ENCODE measurements at regions not wholly inside any gene's neighbourhood (a gene's known extent, or its start where the extent isn't known, plus 50 kb on each side); places are given as distances from the start of the nearest gene placed in this dataset.
A peak's percentile ranks its signal among the peaks of the same experiment; 100 is the strongest.
"Not testable (repeated sequence)": the region's sequence is repeated elsewhere in the genome, so short reads cannot be mapped to it uniquely, and the experiment has no call there.

DNA sequence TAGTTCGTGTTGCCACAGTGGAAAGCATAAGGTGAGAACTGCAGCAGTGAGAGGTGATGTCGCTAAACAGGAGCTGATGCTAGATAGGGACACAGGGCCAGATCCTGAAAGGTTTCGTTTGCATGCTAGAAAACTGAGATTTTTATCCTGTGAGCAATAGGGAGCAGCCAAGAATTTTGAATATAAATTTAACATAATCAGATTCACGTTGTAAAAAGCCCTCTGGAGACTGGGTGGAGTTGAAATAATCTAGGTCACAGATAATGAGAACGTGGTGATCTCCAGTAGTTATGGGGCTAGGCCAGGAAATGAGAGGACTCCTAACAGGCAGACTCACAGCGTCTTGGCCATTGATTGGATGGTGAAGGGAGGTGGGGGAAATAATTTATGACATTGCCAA is 92.1 kb upstream of the IMMP2L start:
- Histone ChIP-seq H4K20me1 (no peaks in the 10 kb centered on the region), H3K9ac (no peak overlapping the region), H3K27ac (no peak overlapping the region), H3K4me2 (no peak overlapping the region), H3K9me3 (peaks cover 6% of the 10 kb centered on the region; the same call in 1 of the 2 replicates), H3K27me3 (no peaks in the 10 kb centered on the region), H3K4me1 (no peaks in the 10 kb centered on the region), H3K36me3 (no peaks in the 10 kb centered on the region), H3K4me3 (no peak overlapping the region)
- no peak for TF ChIP-seq Cebpa-rat (IDR thresholded peaks at IDR 0.05)

DNA sequence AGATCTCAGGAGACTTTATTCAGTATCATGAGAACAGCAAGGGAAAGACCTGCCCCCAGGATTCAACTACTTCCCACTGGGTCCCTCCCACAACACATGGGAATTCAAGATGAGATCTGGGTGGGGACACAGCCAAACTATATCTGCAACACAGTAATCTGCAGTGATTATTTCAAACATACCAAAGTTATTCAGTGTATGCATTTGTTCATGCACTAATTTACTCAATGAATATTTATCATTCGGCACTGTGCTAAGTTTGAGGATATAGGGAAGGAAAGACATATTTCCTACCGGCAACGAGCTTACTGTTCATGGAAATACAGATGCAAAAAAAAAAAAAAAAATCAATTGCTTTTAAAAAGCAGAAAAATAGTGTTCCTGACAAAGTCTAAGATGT is 91.6 kb upstream of the IMMP2L start:
- Histone ChIP-seq H3K27ac (no peak overlapping the region), H3K9ac (no peak overlapping the region), H3K9me3 (peaks cover 6% of the 10 kb centered on the region; the same call in 1 of the 2 replicates), H3K36me3 (no peaks in the 10 kb centered on the region), H3K27me3 (no peaks in the 10 kb centered on the region), H3K4me2 (no peak overlapping the region), H3K4me3 (no peak overlapping the region), H4K20me1 (no peaks in the 10 kb centered on the region), H3K4me1 (no peaks in the 10 kb centered on the region)
- TF ChIP-seq Cebpa-rat (IDR thresholded peaks at IDR 0.05), result no peak

DNA sequence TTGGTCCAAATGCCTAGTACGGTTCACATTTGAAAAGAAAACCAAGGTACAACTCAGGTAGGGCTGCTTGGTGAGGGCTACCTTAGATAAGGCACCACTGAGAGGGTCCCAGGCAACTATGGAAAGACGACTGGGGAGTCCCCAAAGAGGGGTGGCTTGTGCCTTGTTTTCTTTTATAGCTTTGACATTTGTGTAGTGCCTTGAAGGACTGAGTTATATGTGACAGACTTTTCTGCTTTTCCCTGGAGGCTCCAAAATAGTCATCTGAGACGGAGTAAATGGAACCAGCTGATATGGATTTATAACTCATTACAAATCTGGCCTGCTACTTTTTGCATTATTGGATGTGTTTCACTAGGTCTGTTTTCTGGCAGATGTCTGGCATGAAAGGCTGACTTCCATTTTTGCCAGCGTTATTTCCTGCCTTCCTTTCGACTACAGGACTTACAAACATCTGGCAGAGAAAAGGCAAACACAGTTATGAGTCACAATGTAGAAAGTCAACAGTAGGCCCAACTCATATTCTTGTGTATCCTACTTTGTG is 88.2 kb upstream of the IMMP2L start:
- peaks cover 6% of the 10 kb centered on the region; the same call in 1 of the 2 replicates for H3K9me3 ChIP-seq
- H3K27me3 ChIP-seq, result no peaks in the 10 kb centered on the region
- H3K4me3 ChIP-seq, result no peak overlapping the region
- H4K20me1 ChIP-seq, result no peaks in the 10 kb centered on the region
- no peak overlapping the region for H3K27ac ChIP-seq
- no peaks in the 10 kb centered on the region for H3K4me1 ChIP-seq
- no peak overlapping the region for H3K4me2 ChIP-seq
- TF ChIP-seq Cebpa-rat (IDR thresholded peaks at IDR 0.05), result no peak
- H3K36me3 ChIP-seq, result no peaks in the 10 kb centered on the region
- H3K9ac ChIP-seq, result no peak overlapping the region

DNA sequence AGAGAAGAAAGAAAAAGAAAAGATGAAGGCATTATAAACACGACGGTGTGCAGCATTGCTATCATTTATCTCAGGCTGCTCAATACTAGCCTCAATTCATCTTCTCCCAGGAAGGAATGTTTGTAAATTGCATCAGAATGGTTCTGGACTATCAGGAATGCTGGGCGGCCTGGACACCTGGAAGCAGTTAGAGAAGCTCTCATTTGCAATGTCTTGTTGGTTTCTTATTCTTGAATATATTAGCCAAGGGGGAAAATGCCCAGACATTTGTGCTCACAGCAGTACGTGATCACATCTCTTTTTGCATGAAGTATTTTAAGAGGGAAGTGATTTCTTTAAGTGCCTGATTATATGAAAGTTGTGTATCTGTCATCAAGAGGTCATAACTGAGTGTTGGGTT is 85.6 kb upstream of the IMMP2L start:
- TF ChIP-seq Cebpa-rat (IDR thresholded peaks at IDR 0.05), result no peak
- Histone ChIP-seq H3K9me3 (0 out of 2 replicates have a peak, but pooled peaks cover 2% of the 10 kb centered on the region), H3K4me1 (no peaks in the 10 kb centered on the region), H3K4me2 (no peak overlapping the region), H3K4me3 (no peak overlapping the region), H3K27me3 (no peaks in the 10 kb centered on the region), H3K27ac (no peak overlapping the region), H3K36me3 (no peaks in the 10 kb centered on the region), H4K20me1 (no peaks in the 10 kb centered on the region), H3K9ac (no peak overlapping the region)

DNA sequence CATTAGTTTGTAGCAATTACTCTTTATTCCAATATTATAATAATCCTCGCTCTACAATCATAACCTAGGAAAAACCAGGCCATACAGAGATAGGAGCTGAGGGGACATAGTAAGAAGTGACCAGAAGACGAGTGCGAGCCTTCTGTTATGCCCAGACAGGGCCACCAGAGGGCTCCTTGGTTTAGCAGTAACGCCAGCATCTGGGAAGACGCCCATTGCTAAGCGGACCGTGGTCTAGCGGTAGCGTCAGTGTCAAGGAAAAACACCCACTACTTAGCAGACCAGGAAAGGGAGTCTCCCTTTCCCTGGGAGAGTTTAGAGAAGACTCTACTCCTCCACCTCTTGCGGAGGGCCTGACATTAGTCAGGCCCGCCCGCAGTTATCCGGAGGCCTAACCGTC is 82.3 kb upstream of the IMMP2L start:
- H4K20me1 ChIP-seq, H3K27ac ChIP-seq, H3K4me3 ChIP-seq, H3K9ac ChIP-seq, H3K9me3 ChIP-seq, H3K4me2 ChIP-seq, H3K4me1 ChIP-seq, H3K36me3 ChIP-seq, H3K27me3 ChIP-seq: not testable (repeated sequence)

DNA sequence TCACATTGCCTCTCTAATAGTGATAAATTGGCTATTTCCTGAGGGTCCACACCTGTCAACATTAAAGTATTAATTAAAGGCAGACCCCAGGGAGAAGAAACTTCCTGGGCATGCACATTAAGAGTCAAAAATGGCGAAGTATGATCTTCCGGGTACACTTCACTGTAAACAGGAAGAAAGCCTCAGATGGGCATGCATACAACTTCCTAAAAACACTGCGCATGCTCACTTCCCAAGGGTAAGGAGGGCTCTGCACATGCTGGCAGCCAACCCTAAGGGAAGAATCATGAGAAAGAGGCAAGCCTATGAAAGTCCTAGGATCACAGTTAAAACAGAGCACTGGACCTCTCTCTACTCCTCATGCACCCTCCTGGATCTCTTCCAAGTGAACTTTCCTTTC is 80.1 kb upstream of the IMMP2L start:
- no peaks in the 10 kb centered on the region for H3K36me3 ChIP-seq
- no peak overlapping the region for H3K9ac ChIP-seq
- no peaks in the 10 kb centered on the region for H4K20me1 ChIP-seq
- H3K27ac ChIP-seq, result no peak overlapping the region
- H3K4me3 ChIP-seq, result no peak overlapping the region
- no peaks in the 10 kb centered on the region for H3K4me1 ChIP-seq
- no peak overlapping the region for H3K4me2 ChIP-seq
- H3K9me3 ChIP-seq, result 0 out of 2 replicates have a peak, but pooled peaks cover 3% of the 10 kb centered on the region
- TF ChIP-seq Cebpa-rat (IDR thresholded peaks at IDR 0.05), result no peak
- no peaks in the 10 kb centered on the region for H3K27me3 ChIP-seq

DNA sequence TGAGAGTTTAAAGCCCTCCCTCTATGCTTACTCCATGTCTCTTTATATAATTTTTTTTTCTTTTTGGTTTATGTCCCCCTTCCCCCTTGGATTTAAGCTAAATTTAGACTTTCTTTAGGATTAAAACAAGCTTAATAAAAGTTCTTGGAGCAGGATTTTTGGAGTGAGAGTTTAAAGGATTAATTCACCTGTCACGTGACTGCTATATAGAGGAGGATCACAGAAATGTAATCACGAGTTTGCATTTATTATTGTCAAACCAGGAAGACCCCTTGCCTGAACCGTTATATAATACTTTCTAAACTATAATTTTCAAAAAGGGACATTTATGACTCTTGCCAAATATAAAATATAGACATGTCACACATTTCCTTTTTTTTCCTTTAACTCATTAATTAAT is 78.1 kb upstream of the IMMP2L start:
- Histone ChIP-seq H4K20me1 (no peaks in the 10 kb centered on the region), H3K27me3 (no peaks in the 10 kb centered on the region), H3K27ac (no peak overlapping the region), H3K36me3 (no peaks in the 10 kb centered on the region), H3K4me3 (no peak overlapping the region), H3K9me3 (0 out of 2 replicates have a peak, but pooled peaks cover 3% of the 10 kb centered on the region), H3K9ac (no peak overlapping the region), H3K4me2 (no peak overlapping the region), H3K4me1 (no peaks in the 10 kb centered on the region)
- TF ChIP-seq Cebpa-rat (IDR thresholded peaks at IDR 0.05), result no peak

DNA sequence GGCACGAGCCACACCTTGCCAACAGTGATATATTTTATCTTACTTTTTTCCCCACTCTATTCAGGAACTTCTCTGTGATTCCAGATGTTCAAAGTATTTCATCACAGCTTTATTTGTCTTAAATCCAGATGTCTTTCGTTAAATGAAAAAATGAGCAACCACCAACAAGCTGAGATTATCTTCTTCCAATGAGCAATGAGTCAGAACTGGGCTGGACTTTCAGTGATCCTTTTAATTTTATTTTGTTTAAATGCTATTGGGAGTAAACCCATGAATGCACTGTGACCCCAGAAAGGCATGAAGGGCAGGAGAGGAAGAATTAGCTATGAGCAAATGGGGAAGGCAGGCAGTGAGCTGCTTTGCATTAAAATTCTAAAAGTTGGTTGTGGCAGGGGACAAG is 77.6 kb upstream of the IMMP2L start:
- Histone ChIP-seq H3K4me2 (no peak overlapping the region), H3K4me1 (no peaks in the 10 kb centered on the region), H3K9ac (no peak overlapping the region), H3K9me3 (0 out of 2 replicates have a peak, but pooled peaks cover 3% of the 10 kb centered on the region), H3K27me3 (no peaks in the 10 kb centered on the region), H3K27ac (no peak overlapping the region), H3K4me3 (no peak overlapping the region), H3K36me3 (no peaks in the 10 kb centered on the region), H4K20me1 (no peaks in the 10 kb centered on the region)
- no peak for TF ChIP-seq Cebpa-rat (IDR thresholded peaks at IDR 0.05)

DNA sequence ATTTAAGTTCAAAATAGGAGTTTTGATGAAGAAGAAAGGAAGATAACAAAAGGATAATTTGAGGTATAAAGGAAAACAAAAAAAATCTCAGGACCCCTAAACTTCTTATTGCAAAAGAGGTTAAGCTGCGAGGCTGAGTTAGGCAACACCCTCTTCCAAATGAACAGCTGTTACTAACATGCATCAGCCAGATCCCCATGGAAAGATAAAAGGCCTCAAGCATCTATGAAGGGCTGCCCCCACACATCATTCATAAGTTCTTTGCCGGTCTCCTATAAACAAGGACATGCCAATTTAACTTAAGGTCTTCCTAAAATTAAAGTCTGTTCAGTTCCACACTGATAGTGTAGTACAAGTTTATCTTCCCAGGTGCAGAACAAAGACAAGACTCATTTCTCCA is 75.8 kb upstream of the IMMP2L start:
- H3K27me3 ChIP-seq, result no peaks in the 10 kb centered on the region
- H3K36me3 ChIP-seq, result no peaks in the 10 kb centered on the region
- H4K20me1 ChIP-seq, result no peaks in the 10 kb centered on the region
- no peak overlapping the region for H3K4me2 ChIP-seq
- H3K9ac ChIP-seq, result no peak overlapping the region
- no peak for TF ChIP-seq Cebpa-rat (IDR thresholded peaks at IDR 0.05)
- peaks cover 9% of the 10 kb centered on the region for H3K4me1 ChIP-seq
- no peak overlapping the region for H3K27ac ChIP-seq
- peaks cover 6% of the 10 kb centered on the region; the same call in 1 of the 2 replicates for H3K9me3 ChIP-seq
- H3K4me3 ChIP-seq, result no peak overlapping the region

DNA sequence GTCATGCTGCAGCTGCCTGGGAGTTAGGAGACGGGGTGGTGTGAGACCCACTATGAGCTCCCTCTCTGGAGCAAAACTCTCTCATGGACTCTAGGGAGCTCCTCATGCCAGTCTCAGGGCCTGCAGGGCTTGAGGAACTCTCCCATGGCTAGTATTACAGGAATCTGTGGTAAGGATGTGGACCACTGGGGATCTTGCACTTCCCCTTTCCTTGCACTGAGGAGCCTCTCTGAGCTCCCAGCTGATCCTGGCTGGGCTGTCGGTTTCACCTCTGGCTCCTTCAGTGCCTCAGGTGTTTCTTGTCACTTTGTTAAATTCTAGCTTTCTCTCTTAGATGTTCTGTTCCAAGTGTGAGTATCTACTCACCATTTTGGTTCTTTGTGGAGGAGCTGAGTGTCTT is 71.6 kb upstream of the IMMP2L start:
- Histone ChIP-seq H3K4me2 (0 out of 2 replicates have a peak overlapping the region, but pooled peaks have one; percentile 15), H3K9ac (no peak overlapping the region), H3K36me3 (no peaks in the 10 kb centered on the region), H4K20me1 (no peaks in the 10 kb centered on the region), H3K4me1 (peaks cover 9% of the 10 kb centered on the region), H3K27me3 (no peaks in the 10 kb centered on the region), H3K9me3 (peaks cover 35% of the 10 kb centered on the region), H3K4me3 (no peak overlapping the region), H3K27ac (no peak overlapping the region)
- TF ChIP-seq Cebpa-rat (IDR thresholded peaks at IDR 0.05), result no peak

DNA sequence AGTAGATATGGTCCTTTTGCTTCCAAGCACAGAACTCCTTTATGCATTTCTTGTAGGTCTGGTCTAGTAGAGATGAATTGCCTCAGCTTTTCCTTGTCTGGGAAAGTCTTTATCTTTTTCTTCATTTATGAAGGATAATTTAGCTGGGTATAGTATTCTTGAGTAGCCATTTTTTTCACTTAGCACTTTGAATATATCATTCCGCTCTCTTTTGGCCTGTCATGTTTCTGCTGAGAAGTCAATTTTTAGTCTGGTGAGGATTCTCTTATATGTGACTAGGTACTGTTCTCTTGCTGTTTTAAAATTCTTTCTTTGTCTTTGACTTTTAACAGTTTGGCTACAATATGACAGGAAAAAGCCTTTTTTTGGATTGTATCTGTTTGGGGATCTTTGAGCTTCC is 68.6 kb upstream of the IMMP2L start:
- Histone ChIP-seq H3K4me1 (peaks cover 9% of the 10 kb centered on the region), H3K36me3 (no peaks in the 10 kb centered on the region), H3K4me3 (no peak overlapping the region), H4K20me1 (no peaks in the 10 kb centered on the region), H3K9ac (no peak overlapping the region), H3K27ac (no peak overlapping the region), H3K9me3 (peaks cover 35% of the 10 kb centered on the region), H3K4me2 (no peak overlapping the region), H3K27me3 (no peaks in the 10 kb centered on the region)
- TF ChIP-seq Cebpa-rat (IDR thresholded peaks at IDR 0.05), result no peak
